Cerebellar cortex (tissue), 1 donor: ENCODE measurements at regions not wholly inside any gene's neighbourhood (a gene's known extent, or its start where the extent isn't known, plus 50 kb on each side); places are given as distances from the start of the nearest gene placed in this dataset.
A peak's percentile ranks its signal among the peaks of the same experiment; 100 is the strongest.

Experiments used
- DNase-seq: peaks from one replicate; pipeline ENCODE4 v3.0.0-alpha.2; 2015; ENCODE audit warnings: low spot score

DNA sequence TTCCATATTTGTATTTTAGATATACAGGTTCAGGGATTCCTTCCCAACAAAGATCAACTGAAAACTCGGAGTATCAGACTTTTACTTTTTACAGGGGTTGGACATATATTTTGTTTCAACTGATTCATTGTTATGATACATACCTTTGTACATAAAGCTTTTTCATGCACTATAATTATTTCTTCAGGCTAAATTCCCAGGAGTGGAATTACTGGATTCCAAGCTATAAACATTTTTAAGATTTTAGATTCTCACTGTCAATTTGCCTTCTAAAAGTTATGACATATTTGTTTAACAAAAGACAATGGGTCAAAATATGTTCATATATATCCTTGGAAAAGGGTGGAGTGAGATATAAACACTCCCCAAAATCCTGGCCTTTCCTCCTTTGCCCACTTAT lies 449.0 kb downstream of the PDCD6IP start:
- no peak for DNase-seq

DNA sequence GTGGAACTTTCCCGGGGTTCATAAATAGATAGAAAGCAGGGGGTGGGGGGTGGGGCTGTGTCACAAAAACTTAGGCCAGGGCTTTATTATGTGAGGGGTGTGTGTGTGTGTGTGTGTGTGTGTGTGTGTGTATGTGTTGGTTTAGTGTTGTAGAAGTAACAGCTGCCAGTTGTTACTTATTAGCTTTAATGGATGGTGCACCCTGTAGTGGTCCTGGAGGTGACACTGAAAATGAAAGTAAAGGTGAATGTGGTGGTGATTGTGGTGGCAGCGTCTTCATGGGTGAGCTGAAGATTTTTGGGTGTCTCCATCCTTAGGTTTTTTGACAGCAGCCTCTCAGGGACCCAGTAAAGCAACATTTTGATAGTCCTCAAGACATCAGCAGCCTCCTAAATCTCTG lies 449.9 kb downstream of the PDCD6IP start:
- DNase-seq, result no peak

DNA sequence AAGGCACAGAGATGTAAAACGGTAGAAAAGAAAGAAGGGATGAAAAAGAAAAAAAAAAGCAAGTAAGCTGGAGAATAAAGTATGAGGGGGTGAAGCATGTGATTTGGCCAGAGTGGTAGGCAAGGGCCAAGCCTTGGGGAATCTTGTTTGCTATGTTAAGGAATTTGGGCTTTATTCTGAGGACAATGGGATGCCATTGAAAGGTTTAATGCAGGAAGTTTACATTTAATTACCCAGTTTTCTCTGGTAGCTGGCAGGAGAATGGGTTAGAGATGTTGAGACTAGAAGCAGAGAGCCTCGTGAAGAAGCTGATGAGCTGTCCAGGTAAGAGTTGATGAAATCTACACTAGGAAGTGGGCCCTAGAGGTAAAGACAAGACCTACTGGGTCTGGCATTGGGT lies 455.9 kb downstream of the PDCD6IP start:
- DNase-seq, result no peak

DNA sequence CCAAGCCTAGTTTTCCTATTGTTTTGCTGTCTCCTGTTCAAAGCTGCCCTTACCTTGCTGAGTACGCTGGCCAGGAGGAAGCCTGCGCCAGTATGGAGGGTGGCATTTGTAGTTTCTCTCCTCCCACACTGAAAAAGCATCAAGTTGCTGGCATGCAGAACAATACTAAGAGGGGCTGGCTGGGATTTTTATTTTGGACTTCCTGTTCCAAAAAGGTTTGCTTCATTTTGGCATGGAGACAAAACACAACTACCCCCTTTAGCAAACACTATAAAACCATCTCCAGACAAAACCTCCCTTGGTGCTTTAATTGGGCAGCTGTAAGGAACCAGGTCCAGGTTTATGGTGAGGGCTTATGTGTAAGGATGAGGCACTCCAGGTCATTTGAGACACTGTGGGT lies 457.6 kb downstream of the PDCD6IP start:
- DNase-seq, result no peak

DNA sequence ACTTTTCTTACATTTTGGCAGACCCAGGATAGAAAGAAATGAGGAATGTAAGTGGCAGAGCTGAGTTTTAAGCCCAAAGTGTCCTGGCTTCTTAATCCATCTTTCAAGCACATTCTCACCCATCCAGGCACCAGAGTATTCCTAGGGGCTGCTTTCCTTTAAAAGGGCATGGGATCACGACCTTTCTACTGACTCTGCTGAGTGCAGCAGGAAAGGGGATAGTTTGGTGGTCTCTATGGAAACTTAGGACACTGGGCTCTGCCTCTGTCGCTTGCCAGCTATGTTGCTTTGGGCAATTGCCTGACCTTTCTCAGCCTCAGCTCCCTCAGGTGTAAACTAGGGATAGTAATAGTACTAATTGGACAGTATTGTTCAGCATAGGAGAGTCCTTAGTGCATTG lies 458.4 kb downstream of the PDCD6IP start:
- DNase-seq, result no peak

DNA sequence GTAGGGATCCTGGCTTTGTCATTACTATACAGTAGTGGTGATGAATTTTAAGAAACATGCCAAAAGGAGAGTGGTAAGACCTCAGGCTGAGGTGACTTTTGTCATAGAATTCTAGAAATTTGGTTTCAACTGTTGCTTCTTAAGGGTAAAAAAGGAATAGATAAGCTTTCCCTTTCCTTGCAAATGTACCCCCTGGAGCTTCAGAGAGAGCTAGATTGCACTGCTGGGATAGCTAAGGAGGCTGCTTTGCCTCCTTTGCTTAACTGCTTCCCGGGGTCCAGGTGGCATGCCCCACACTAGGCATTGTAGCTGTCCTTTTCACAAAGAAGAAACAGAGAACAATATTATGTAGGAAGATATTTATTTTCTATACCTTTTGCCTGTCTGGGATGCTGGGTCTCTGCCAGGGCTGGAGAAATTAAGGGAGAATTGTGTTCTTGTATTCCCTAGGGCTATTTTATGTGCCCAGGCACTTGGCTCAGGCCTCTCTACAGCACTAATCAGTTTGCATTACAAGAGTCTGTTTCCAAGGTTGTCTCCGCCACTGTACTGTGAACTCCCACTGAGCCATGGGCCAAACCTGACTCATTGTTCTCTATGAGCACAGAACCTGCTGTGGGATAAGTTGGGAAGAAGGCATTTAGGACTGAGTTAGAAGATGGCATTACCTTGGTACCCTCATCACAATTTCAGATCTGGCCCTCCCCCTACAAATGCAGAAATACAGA lies 460.0 kb downstream of the PDCD6IP start:
- DNase-seq, result peak; percentile 29

DNA sequence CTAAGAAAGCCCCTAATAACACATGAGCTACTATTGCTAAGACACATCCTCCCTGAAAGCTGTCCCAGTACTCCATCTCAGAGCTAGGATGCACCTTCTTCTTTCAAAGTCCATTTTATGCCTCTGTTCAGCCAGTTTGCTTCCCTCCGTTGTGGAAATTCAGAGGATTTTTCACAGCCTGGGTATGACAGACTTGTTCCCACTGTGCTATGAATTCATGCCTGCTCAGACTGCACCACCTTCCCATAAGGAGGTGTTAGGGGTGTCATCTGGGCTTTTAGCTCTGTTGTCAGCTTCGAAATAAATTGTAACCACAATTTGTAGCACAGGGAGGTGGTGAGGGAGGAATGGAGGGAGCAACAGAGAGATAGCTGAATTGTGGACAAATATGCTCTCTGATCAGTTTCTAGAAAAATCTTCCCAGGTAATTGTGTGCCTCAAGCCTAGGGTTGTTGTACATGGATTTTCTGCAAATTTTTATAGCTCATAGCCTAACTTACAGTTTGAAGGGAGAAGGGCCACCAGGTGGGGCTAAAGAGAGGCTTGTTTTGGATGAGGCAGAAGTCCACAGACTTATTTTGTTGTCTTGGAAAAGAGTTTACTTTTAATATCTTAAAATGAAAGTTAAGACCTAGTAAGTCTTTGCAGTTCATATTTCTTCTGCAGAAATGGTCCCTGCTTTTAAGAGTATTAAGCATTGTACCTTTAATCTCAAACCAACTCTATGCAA lies 462.0 kb downstream of the PDCD6IP start:
- peak; percentile 86 for DNase-seq

DNA sequence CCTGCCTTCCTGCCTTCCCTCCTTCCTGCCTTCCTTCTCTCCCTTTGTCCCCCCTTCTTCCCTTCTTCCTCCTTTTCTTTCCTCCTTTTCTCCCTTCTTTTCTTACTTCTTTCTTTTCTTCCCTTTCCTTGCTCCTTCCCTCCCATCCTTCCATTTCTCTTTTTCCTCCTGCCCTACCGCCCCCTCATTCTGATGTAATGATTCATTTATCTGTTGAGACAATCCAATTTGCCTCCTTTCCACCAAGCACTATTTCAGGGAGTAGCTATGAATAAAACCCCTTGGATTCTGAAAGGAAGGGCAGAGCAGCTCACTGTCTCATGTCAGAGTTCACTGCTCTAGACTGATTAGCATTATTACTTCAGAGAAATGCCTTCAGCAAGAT lies 462.6 kb downstream of the PDCD6IP start:
- DNase-seq, result no peak

DNA sequence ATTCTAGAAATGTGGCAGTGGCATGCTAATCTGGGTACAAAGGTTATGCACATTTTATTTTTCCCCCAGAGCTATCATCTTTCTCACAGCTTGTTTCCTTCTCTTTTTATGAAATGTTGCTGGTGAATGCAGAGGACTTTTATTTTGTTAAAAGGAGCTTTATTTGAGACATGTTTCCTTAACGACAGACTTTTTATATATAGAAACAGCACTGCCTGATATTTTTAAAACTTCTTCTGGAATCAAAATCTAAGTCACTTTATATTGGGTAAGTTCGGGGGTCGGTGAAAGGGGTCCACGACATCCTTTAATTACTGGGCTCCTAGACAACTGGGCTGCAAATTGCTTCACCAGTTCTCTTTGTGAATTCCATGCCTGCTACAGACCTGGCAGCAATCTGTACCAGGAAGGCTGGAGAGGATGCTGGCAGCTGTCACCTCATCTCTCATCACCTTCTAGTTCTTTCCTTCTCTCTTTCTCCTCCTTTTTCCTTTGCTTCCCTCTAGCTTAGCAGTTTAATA lies 464.7 kb downstream of the PDCD6IP start:
- DNase-seq, result peak; percentile 88

DNA sequence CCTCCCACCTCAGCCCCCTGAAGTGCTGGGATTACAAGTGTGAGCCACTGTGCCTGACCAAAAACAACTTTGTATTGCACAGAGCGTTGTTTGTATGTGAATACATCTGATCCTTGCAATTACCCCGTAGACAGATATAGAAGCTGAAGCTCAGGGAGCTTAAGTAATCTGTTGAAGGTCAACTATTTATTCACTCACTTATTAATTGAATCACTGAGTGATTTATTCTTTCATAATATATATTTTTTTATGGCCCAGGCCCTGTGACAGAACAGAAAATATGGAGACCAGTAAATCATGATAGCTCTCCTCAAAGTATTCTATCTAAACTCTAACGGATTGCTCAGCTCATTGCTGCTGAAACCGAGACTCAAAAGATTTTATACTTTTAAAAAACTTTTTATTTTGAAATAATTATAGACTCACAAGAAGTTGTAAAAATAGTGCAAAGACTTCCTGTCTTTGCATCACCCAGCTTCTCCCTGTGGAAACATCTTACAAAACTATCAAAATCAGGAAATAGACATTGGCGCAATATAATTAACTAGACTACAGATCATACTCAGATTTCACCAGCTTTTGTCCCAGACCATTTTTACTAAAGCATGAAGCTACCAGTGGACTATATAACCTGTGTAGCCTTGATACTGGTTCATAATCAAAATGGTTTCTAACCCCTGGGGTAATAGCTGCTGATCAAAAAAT lies 466.1 kb downstream of the PDCD6IP start:
- DNase-seq, result no peak

DNA sequence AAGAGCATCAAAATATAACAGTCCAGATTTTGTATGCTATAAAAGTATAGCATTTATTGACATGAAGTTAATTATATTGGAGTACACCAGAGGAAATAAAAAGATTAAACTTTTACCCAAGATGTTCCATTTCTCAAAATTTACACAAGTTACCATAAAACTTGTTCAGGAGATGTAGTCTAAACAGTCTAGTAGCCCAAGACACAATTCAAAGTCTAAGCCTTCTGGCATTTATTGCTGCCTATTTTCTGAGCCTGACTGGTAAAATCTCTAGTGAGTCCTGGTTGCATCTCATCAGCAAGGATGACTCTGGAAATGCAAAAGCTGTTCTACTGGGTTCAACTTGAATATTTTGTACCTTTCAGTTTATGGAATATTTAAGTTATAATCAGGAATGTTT lies 468.7 kb downstream of the PDCD6IP start:
- no peak for DNase-seq

DNA sequence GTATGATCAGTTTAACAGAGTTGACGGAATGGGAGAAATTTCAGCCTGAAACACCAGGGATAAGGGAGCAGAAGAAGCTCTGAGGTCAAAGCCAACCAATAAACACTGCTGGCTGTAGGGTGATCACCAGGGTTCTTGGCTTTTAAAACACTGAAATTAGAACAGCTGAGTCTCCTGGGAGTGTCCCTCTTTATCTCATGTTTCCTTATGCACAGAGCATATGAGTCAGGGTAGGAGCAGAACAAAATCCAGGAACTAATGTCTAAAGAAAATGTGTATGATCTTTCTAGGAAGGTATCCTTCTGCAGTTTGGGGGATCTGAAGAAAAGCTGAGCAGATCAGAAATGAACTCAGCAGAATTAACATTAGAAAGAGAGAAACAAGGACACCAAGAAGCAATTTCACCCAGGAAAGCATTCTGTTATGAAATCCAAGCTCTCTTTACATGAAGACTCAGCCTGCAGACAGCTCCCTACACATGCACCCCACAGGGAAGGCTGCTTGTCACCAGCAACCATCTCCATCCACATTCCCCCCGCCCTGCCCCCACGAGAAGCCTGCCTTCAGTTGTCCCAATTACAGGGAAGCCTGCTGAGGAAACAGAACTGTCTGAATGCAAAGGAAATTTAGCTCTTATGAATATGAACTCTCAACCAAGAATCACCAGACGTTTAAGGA lies 469.7 kb downstream of the PDCD6IP start:
- DNase-seq, result no peak

DNA sequence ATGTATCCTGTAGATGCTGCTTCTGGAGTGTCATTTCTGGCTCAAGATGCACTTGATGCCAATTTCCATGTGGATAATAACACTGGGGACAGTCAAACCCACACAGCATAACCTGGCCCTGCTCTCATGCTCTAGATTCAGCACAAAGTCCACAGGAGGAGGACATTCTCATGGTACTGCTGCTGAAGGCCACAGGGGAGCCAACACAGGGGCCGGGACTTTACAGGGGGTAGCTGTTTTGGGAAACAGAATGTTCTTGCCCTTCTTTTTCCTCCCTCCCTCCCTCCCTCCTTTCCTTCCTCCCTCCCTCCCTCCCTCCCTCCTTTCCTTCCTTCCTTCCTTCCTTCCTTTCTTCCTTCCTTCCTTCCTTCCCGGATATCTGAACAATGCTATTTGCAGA lies 477.4 kb downstream of the PDCD6IP start:
- no peak for DNase-seq

DNA sequence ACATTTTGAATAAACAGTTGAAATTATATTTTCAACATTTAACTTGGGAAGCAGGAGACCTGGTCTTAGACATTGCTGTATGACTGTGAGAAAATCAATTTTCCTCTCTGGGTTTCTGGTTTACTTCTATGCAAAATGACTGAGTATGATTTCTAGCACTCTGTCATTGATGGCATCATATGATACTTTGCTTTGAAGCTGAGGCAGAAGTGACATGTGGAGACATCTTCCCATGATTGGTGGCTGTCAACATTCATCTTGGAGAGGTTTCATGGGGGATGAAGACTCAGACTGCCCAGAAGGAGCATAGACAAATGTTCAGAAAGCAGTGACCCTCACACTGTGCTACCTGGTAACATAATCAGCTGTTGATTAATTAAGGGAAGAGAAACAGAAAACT lies 477.9 kb downstream of the PDCD6IP start:
- no peak for DNase-seq

DNA sequence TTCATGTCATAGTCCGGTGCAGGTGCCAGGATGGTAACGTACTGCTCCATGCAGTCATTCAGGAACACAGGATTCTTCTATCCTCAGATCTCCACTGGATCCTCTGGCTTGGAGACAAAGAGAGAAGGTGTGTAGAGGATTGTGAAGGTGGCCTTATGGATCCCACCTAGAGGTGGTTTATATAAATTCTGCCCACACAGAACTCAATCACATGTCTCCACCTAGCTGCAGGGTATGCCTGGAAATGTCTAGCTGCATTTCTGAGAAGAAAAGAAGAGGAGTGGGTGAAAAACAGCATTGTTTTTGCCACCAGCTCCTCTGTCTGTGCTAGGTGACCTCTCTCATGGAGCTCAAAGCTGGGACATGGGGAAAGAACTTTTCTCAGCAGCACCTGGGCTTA lies 478.7 kb downstream of the PDCD6IP start:
- DNase-seq, result no peak

DNA sequence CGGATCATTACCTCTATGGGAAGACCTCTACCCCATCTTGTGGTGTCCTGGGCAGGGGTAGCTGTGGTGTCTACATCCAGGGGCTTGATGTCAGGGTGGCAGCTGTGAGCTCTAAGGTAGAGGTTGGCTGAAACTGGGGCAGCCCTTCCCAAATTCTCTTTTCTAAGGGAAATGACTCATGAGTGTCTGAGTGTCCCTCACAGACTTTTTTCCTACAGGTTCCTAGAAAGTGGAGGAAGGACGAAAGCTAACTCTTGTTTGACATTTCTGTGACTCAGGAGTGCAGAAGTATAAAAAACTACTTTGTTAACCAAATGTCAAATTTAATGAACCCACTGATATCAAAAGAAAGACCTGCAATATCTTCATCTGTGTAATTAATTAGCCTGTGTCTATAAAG lies 481.5 kb downstream of the PDCD6IP start:
- no peak for DNase-seq

DNA sequence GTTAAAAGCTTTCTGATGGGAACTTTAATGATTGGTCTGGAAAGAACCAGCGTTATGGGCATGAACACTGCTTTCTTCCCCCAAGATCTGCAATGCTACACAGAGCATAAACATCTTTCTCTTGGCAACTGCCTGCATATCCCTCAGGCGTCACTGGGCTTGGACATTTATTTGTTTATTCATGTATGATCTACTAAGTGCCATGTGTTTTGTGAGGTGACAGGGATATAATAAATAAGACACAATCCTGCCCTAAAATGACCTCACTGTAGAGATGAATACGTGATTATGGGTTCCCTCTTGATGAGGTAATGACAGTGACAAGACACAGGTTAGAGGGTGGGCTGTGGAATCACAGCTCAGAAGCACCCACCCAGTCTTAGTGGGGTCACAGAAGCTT lies 485.3 kb downstream of the PDCD6IP start:
- DNase-seq, result no peak

DNA sequence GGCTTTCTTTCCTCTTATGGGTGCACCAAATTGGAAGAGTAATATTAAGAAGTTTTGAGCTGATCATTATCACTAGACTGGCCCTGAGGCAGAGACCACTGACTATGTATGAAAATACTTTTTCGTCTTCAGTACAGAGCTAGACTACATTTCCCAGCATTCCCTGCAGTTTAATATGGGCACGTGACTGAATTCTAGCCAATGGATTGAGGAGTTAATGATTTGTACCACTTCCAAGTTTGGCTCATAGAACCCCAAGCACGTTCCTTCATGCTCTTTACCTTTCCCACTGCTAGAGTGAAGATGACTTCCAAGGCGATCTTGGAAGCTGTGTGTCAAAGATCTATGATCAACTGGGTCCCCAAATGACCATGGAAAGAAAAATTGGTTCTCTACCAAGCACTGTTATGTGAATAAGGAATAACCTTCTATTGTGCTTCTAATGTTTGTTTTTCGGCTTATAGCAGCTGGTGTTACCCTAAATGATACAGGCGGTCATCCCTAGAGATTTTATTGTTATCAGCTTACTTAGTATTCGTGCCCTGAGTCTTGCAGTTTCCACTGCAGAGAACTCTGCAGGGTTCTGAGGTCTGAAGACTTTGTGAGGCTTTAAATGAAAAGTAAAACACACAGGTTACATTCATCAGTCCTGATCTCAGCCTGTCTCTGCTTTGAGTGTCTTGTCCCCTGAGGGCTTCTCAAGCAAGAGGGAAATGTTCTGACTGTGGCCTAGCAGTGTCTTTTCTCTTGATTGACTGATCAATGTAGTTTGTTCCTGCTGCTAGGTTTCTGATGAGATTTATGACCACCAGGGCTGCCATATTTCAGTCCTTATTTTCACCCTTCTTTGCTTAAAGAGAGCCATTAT lies 486.8 kb downstream of the PDCD6IP start:
- no peak for DNase-seq

DNA sequence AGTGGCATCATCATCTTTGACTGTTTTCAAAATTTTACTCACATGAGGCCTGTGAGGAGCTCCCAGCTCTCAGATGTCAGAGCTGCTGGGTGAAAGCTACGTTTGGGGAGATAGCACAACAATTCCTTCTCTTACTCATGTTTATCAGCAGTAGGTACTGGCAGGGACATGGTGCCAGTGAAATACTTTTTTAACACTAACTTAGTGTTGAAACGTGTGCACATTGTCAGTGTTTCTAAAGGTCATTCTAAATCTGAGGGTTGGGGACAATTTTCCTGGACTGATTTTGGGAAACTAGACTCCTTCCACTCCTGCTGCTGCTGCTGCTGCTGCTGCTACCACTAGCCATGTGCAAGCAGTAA lies 487.4 kb downstream of the PDCD6IP start:
- DNase-seq, result no peak

DNA sequence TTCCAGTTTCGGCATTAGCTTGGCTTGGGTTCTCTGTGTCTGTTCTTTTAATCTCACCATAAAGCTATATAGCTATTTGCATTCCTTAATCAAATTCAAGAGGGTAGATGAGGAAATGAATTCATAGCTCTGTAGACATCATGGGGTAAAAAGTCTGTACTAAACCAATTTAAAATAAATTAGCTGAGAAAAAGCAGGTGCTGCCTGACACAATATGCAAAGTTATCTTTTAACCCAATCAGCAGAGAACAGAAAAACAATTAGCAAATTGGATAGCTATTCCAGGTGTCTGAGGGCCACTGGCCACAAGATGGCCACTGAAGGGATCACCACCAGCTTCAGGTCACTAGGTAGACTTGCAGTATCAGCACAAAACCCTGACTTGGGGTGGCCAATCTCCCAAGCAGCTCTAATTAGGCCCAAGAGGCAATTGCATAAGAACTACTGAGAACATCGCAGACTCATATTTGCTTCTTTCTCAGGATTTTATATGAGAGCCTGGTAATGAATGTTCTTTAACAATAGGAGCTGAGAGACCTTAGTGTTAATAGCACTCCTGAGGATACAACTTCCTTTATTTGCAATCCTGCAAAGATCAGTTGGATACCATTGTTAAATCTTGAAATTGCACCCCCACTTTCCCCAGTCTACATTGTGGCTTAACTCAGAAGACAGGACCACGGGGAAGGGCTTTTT lies 494.3 kb downstream of the PDCD6IP start:
- DNase-seq, result no peak

DNA sequence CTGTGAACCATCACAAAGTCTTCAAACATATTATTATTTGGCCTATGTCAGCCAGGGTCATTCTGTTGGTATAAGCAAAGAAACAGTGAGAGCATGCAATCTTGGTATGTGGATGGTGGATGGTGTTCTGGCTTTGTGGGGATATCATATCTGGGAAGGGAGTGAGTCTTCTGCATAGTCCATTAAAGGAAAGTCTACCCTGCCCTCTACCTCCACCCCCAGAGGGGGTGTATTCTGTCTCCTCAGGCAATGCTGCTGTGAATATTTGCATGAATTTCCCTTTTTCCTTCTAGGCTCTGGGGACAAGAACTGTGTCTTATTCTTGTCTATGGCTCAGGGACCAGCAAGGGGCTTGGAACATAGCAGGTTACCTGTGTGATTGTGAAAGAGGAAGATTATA lies 495.8 kb downstream of the PDCD6IP start:
- DNase-seq, result no peak
